ENCODE measurements at regions not wholly inside any gene's neighbourhood (a gene's known extent, or its start where the extent isn't known, plus 50 kb on each side); places are given as distances from the start of the nearest gene placed in this dataset.

DNA sequence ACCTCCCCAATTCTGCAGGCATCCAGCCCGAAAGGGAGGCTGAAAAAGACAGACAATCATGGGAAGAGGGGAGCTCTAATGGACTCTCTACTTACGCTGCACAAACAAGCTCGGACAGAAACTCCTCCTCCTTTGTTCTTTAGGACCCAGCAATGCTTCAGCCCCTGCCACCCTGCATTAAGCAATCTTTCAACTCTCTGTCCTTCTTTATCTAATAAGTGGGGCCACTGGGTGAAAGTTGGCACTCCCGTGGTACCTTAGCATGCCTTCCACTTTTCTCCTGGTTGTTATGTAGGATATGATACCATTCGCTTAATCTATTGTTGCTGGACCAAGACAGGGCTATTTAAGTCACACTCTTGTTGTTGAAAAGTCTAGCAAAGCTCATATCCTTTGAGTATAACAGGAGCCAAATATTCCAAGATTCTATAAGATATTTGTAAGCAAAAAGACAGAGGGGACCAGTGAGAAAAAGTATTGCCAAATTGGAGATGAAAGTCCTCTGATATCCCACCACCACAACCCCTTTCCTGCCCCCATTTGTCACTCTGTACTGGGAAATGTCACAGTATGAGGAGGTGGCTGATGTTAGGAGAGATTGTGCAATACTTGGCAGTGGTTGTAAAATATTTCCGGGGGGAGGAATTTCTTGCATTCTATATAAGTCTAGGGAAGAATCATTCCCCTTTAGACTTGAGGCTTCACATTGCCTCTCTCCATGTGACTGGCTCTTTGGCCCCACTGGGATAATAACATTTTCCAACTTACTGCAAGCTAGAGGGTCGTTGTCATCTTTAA, 137.3 kb upstream of the GJB5 start:
- TF ChIP-seq, protein P1, sequence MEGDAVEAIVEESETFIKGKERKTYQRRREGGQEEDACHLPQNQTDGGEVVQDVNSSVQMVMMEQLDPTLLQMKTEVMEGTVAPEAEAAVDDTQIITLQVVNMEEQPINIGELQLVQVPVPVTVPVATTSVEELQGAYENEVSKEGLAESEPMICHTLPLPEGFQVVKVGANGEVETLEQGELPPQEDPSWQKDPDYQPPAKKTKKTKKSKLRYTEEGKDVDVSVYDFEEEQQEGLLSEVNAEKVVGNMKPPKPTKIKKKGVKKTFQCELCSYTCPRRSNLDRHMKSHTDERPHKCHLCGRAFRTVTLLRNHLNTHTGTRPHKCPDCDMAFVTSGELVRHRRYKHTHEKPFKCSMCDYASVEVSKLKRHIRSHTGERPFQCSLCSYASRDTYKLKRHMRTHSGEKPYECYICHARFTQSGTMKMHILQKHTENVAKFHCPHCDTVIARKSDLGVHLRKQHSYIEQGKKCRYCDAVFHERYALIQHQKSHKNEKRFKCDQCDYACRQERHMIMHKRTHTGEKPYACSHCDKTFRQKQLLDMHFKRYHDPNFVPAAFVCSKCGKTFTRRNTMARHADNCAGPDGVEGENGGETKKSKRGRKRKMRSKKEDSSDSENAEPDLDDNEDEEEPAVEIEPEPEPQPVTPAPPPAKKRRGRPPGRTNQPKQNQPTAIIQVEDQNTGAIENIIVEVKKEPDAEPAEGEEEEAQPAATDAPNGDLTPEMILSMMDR (conservative IDR thresholded peaks at IDR 0.05) = no peak
- TF ChIP-seq ZFX (IDR thresholded peaks at IDR 0.05) = no peak
- no peak overlapping the region for H3K27ac ChIP-seq

DNA sequence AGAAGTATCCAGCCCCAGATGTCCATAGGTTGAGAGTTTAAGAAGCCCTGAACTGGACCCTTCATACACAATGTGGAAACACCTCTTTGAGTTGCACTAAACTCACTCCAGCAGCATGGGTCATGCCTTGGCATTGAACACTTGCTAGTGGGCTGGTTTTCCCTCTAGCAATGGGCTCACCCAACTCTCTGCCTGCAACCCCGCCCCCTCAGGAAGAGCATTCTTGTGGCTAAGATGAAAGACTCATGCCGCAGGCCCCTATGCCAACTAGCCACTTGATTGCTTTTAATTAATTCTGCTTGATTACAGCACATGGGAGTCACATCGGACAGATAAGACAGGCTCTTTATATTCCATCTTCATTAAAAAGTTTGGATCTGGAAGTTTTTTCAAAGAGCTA, 136.5 kb upstream of the GJB5 start:
- no peak overlapping the region for H3K27ac ChIP-seq
- TF ChIP-seq, protein P1 (conservative IDR thresholded peaks at IDR 0.05) = no peak
- no peak for TF ChIP-seq ZFX (IDR thresholded peaks at IDR 0.05)

DNA sequence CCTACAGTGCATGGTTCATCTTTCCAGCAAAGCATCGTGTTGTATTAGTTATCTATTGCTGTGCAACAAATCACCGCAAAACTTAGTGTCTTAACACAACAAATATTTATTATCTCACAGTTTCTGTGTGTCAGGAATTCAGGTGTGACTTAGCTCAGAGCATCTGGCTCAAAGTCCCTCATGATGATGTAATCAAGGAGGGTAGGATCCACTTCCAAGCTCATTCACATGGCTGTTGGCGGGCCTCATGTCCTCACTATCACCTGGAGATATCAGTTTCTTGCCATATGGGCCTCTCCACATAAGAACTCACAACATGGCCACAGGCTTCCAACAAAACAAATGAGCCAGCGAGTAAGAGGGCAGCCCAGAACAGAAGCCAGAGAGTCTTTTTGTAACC, 135.6 kb upstream of the GJB5 start:
- TF ChIP-seq ZFX (IDR thresholded peaks at IDR 0.05) = no peak
- TF ChIP-seq, protein P1 (conservative IDR thresholded peaks at IDR 0.05) = no peak
- no peak overlapping the region for H3K27ac ChIP-seq

DNA sequence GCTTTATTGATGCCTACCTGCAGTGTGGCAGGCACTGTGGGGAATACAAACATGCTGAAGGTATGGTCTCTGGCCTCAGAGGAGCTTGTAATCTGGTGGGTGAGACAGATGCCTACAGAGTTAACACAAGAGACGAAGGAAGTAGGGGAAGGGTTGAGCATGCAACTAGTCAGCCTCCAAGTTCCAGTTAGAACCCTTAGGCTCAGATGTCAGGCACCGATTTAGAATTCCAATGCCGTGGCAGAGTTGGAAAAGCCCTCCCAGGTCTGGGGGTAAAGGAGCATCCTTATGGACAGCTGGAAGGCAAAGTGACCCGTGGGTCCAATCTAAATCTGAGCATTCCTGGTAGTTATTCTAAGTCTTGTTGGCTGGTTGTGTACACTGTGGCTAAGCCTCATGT, 132.9 kb upstream of the GJB5 start:
- TF ChIP-seq, protein P1 (conservative IDR thresholded peaks at IDR 0.05) = no peak
- no peak for TF ChIP-seq ZFX (IDR thresholded peaks at IDR 0.05)
- H3K27ac ChIP-seq = no peak overlapping the region

DNA sequence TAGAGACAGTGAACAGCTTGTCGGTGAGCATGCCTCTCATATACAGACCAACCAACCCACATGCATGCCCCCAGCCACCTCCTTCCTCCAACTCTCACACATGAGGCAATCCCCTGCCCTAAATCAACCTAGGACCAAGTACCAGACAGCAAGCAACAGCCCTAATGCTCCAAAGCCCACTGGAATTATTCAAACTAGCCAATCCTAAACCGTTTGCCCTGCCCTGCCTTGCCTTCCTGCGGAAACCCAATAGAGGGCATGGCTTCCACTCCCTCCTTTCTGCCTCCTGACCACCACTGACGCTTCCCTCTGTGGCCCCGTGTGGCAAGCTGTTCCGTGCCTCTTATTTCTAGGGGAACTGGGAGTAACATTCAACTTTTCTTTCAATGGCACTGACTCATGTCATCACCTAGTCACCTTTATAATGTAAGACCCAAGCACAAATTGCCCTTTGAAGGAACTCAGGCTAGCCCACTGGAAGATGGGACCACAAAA, 129.3 kb upstream of the GJB5 start:
- TF ChIP-seq ZFX (IDR thresholded peaks at IDR 0.05) = no peak
- TF ChIP-seq, protein P1 (conservative IDR thresholded peaks at IDR 0.05) = no peak
- no peak overlapping the region for H3K27ac ChIP-seq

DNA sequence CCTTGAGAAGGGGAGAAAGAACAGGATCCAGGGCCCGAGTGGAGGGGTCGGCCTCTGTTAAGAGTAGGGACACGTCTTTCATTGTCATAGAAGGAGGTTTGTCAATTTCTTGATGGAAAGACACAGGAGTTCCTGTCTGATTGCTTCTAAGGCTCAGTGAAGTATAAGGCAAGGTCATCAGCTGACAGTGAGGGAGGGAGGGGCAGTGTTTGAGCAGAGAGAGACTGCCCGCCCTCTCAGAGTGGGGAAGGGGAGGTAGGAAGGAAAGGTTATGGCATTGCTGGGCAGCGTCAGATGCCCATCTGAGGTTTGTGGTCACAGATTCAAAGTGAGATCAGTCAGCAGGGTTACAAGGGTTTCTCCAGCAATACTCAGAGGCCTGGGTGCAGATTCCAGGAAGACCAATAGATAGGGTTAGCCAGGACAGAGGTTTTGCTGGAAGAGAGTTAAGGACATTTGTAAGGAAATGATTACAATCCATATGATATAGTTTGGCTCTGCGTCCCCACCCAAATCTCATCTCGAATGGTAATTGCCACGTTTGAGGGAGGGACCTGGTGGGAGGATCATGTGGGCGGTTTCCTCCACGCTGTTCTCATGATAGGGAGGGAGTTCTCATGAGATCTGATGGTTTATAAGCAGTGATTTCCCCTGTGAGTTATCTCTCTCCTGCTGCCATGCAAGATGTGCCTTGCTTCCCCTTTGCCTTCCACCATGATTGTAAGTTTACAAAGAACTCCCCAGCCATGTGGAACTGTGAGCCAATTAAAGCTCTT, 127.2 kb upstream of the GJB5 start:
- TF ChIP-seq ZFX (IDR thresholded peaks at IDR 0.05) = no peak
- TF ChIP-seq, protein P1 (conservative IDR thresholded peaks at IDR 0.05) = no peak
- no peak overlapping the region for H3K27ac ChIP-seq

DNA sequence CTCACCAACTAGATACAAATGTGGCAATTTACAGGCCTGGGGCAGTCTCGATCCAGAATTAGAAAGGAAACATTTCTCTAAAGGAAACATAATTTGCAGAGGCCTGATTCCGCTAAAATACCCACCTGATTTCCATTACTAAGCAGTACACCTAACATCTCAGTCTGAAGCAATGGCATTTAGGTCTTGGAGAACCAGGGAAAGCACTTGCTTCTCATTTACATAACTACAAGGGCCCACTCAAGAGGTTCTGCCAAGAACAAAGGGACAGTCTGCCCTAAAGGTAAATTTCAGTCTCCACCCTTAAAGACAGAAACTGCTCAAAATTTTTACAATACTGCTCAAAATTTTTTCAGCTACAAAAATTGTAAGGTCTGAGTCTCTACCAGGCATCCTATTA, 123.7 kb upstream of the GJB5 start:
- TF ChIP-seq, protein P1 (conservative IDR thresholded peaks at IDR 0.05) = no peak
- TF ChIP-seq ZFX (IDR thresholded peaks at IDR 0.05) = no peak
- H3K27ac ChIP-seq = no peak overlapping the region
